SK-N-SH (cell line): ENCODE measurements at regions not wholly inside any gene's neighbourhood (a gene's known extent, or its start where the extent isn't known, plus 50 kb on each side); places are given as distances from the start of the nearest gene placed in this dataset.

ENCODE experiments used
- CTCF ChIA-PET: fragments of 300-600, 350-600 bp; formaldehyde crosslinking; extraction: SDS; loops from one replicate; lab custom pipeline; 2021; lab: Yijun Ruan, JAX
- POLR2A ChIA-PET: fragments of 350-600 bp; sonication (Branson Sonifier 250); formaldehyde crosslinking; extraction: SDS; loops from one replicate; lab custom pipeline; 2020; ENCODE audit warnings: antibody characterized with exemption, inconsistent platforms; lab: Yijun Ruan, JAX
- DNase-seq: peaks from one replicate; pipeline ENCODE4 v3.0.0; 2012
- H2AFZ ChIP-seq: fragments of 200-600 bp; sonication (generic); 2 replicates; pipeline ENCODE4 v1.8.1; 2016; ENCODE audit warnings: antibody characterized with exemption, mild to moderate bottlenecking, low read depth
- H3F3A ChIP-seq: fragments of 200-600 bp; sonication (generic); replicated peaks from 2 replicates; pipeline ENCODE3; 2016; ENCODE audit warnings: antibody characterized with exemption, mild to moderate bottlenecking; ENCODE audit not compliant: insufficient read depth
- H3K27ac ChIP-seq, 2 experiments: fragments of 200-500 bp in 1 of 2; fragments of 200-600 bp in 1 of 2; sonication (Bioruptor generic) in 1 of 2; sonication (generic), shearing (Covaris generic) in 1 of 2; 2 replicates each; pipeline versions ENCODE4 v1.5.1 to v1.6.1; 2014 to 2016; ENCODE audit warnings: low read depth in 2 of 2, inconsistent platforms in 1 of 2, low read length in 1 of 2, mild to moderate bottlenecking in 1 of 2, mixed read lengths in 1 of 2
- H3K27me3 ChIP-seq: fragments of 200-600 bp; sonication (generic), shearing (Covaris generic); 2 replicates; pipeline ENCODE4 v1.6.1; 2016; ENCODE audit warnings: mixed run types; ENCODE audit not compliant: insufficient read depth
- H3K36me3 ChIP-seq, 2 experiments: fragments of 200-500 bp in 1 of 2; fragments of 200-600 bp in 1 of 2; sonication (Bioruptor generic) in 1 of 2; sonication (generic) in 1 of 2; replicated peaks in 1 of 2; 2 replicates each; pipeline versions ENCODE3 to v1.5.1; 2014 to 2016; ENCODE audit warnings: low read length in 1 of 2, mild to moderate bottlenecking in 1 of 2; ENCODE audit not compliant: insufficient read depth in 2 of 2, control insufficient read depth in 1 of 2
- H3K4me1 ChIP-seq, 2 experiments: fragments of 200-500 bp in 1 of 2; fragments of 200-600 bp in 1 of 2; sonication (Bioruptor generic) in 1 of 2; sonication (generic), shearing (Covaris generic) in 1 of 2; 2 replicates each; pipeline versions ENCODE4 v1.5.1 to v1.6.1; 2014 to 2016; ENCODE audit warnings: low read depth in 1 of 2, low read length in 1 of 2, mixed run types in 1 of 2; ENCODE audit not compliant: insufficient read depth in 2 of 2, control insufficient read depth in 1 of 2
- H3K4me2 ChIP-seq: fragments of 200-600 bp; sonication (generic), shearing (Covaris generic); 2 replicates; pipeline ENCODE4 v1.6.1; 2017; ENCODE audit warnings: mixed run types
- H3K4me3 ChIP-seq, 2 experiments: fragments of 200-500 bp in 1 of 2; fragments of 200-600 bp in 1 of 2; sonication (Bioruptor generic) in 1 of 2; sonication (generic), shearing (Covaris generic) in 1 of 2; 2 replicates each; pipeline versions ENCODE4 v1.5.1 to v1.8.1; 2014 to 2016; ENCODE audit warnings: low read depth in 2 of 2, inconsistent platforms in 1 of 2, low read length in 1 of 2, mild to moderate bottlenecking in 1 of 2, mixed read lengths in 1 of 2, moderate library complexity in 1 of 2
- H3K79me2 ChIP-seq: fragments of 200-600 bp; sonication (generic); 2 replicates; pipeline ENCODE4 v1.8.1; 2017; ENCODE audit warnings: mild to moderate bottlenecking; ENCODE audit not compliant: insufficient read depth
- H3K9ac ChIP-seq: fragments of 200-600 bp; sonication (generic); 2 replicates; pipeline ENCODE4 v1.6.1; 2017; ENCODE audit warnings: mixed run types
- H3K9me2 ChIP-seq: fragments of 200-600 bp; sonication (generic); 2 replicates; pipeline ENCODE4 v1.6.1; 2017; ENCODE audit warnings: mixed run types
- H3K9me3 ChIP-seq: fragments of 200-600 bp; sonication (generic); 2 replicates; pipeline ENCODE4 v1.6.1; 2017; ENCODE audit warnings: mixed run types, mild to moderate bottlenecking, moderate library complexity
- H4K20me1 ChIP-seq: fragments of 200-600 bp; sonication (generic); 2 replicates; pipeline ENCODE4 v1.6.1; 2017; ENCODE audit warnings: mild to moderate bottlenecking, mixed run types; ENCODE audit not compliant: insufficient read depth
- CHD2 ChIP-seq: fragments of 150-350 bp; IDR thresholded peaks from 2 replicates; pipeline ENCODE4 v1.6.1; 2018; ENCODE audit warnings: low read length; ENCODE audit not compliant: partially characterized antibody
- ELF1 ChIP-seq: IDR thresholded peaks from 2 replicates; pipeline ENCODE4 v1.4.0; 2012
- EP300 ChIP-seq, 2 experiments: IDR thresholded peaks; 2 replicates each; pipeline versions ENCODE4 v1.4.0 to v1.6.1; 2012; ENCODE audit warnings: borderline replicate concordance in 1 of 2, low read depth in 1 of 2, low read length in 1 of 2
- EZH2phosphoT487 ChIP-seq: fragments of 200-600 bp; sonication (generic); IDR thresholded peaks from 2 replicates; pipeline ENCODE4 v1.6.1; 2017; ENCODE audit warnings: low read depth, mixed run types, mild to moderate bottlenecking, antibody characterized with exemption, moderate library complexity, borderline replicate concordance
- JUND ChIP-seq: IDR thresholded peaks from 2 replicates; pipeline ENCODE4 v1.4.0; 2012
- NFIC ChIP-seq: IDR thresholded peaks from 2 replicates; pipeline ENCODE4 v1.4.0; 2012; ENCODE audit warnings: borderline replicate concordance
- RAD21 ChIP-seq: IDR thresholded peaks from 2 replicates; pipeline ENCODE4 v1.6.1; 2012; ENCODE audit warnings: mild to moderate bottlenecking, low read length
- RCOR1 ChIP-seq: fragments of 150-350 bp; IDR thresholded peaks from 2 replicates; pipeline ENCODE4 v1.6.1; 2017; ENCODE audit warnings: antibody characterized with exemption, low read length
- RXRA ChIP-seq: IDR thresholded peaks from 2 replicates; pipeline ENCODE4 v1.4.0; 2012; ENCODE audit warnings: low read depth, mild to moderate bottlenecking, borderline replicate concordance
- SIN3A ChIP-seq: IDR thresholded peaks from 2 replicates; pipeline ENCODE4 v1.6.1; 2012; ENCODE audit warnings: low read depth, mild to moderate bottlenecking, low read length, moderate library complexity, borderline replicate concordance
- SMC3 ChIP-seq: IDR thresholded peaks from 2 replicates; pipeline ENCODE4 v1.6.1; 2012; ENCODE audit warnings: low read depth, low read length, improper control_type of control experiment
- TCF12 ChIP-seq: IDR thresholded peaks from 2 replicates; pipeline ENCODE4 v1.4.0; 2012
- TEAD4 ChIP-seq: IDR thresholded peaks from 2 replicates; pipeline ENCODE4 v1.4.0; 2012; ENCODE audit warnings: mild to moderate bottlenecking, borderline replicate concordance; ENCODE audit not compliant: insufficient read depth
- WGBS: methylation state at CpG from one replicate; pipeline ENCODE4 v1.1.6; 2017; ENCODE audit warnings: low lambda C conversion rate; 5-methylcytosine and 5-hydroxymethylcytosine counted together
- TF ChIP-seq, protein P1 (sequence below): fragments of 150-350 bp; IDR thresholded peaks from 2 replicates; pipeline ENCODE4 v1.6.1; 2017; ENCODE audit warnings: antibody characterized with exemption, low read length, low read depth, borderline replicate concordance
- TF ChIP-seq, protein P2 (sequence below): fragments of 200-600 bp; sonication (generic); IDR thresholded peaks from 2 replicates; pipeline ENCODE4 v1.6.1; 2017; ENCODE audit warnings: antibody characterized with exemption, mild to moderate bottlenecking, moderate library complexity
- TF ChIP-seq, protein P3 (sequence below): fragments of 150-350 bp; IDR thresholded peaks from 2 replicates; pipeline ENCODE4 v1.6.1; 2016; ENCODE audit warnings: mild to moderate bottlenecking, low read depth, low read length
- TF ChIP-seq, protein P4 (sequence below): IDR thresholded peaks from 2 replicates; pipeline ENCODE4 v1.4.0; 2012; ENCODE audit warnings: low read depth

DNA sequence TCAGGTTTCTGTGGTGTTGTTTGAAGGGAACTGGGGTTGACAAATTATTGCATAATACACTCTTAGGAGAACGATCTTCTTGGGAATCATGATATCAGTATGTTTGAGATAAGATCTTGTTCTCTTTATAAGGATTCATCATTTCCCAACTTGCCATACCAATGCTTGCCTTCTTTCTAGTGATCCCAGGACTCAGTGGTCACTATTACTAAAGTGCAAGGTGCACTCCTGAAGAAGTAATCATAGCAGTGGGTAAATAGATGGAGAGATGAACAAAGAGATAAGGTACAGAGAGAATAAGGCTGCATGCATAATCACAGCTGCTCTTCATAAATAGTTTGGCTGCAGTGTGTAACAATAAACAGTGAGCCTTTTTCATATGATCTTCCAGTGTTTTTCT, 404.0 kb downstream of the DOK5 start (continued):
- TF ChIP-seq RXRA: no peak
- no peak for TF ChIP-seq EP300 (IDR thresholded peaks at IDR 0.05; ENCODE audit: borderline replicate concordance in 1 of 2, low read depth in 1 of 2, low read length in 1 of 2)
- TF ChIP-seq ELF1: no peak
- TF ChIP-seq TEAD4: no peak
- TF ChIP-seq, protein P1, sequence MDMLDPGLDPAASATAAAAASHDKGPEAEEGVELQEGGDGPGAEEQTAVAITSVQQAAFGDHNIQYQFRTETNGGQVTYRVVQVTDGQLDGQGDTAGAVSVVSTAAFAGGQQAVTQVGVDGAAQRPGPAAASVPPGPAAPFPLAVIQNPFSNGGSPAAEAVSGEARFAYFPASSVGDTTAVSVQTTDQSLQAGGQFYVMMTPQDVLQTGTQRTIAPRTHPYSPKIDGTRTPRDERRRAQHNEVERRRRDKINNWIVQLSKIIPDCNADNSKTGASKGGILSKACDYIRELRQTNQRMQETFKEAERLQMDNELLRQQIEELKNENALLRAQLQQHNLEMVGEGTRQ: no peak
- TF ChIP-seq, protein P2, sequence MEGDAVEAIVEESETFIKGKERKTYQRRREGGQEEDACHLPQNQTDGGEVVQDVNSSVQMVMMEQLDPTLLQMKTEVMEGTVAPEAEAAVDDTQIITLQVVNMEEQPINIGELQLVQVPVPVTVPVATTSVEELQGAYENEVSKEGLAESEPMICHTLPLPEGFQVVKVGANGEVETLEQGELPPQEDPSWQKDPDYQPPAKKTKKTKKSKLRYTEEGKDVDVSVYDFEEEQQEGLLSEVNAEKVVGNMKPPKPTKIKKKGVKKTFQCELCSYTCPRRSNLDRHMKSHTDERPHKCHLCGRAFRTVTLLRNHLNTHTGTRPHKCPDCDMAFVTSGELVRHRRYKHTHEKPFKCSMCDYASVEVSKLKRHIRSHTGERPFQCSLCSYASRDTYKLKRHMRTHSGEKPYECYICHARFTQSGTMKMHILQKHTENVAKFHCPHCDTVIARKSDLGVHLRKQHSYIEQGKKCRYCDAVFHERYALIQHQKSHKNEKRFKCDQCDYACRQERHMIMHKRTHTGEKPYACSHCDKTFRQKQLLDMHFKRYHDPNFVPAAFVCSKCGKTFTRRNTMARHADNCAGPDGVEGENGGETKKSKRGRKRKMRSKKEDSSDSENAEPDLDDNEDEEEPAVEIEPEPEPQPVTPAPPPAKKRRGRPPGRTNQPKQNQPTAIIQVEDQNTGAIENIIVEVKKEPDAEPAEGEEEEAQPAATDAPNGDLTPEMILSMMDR: no peak
- no peak for TF ChIP-seq RAD21

DNA sequence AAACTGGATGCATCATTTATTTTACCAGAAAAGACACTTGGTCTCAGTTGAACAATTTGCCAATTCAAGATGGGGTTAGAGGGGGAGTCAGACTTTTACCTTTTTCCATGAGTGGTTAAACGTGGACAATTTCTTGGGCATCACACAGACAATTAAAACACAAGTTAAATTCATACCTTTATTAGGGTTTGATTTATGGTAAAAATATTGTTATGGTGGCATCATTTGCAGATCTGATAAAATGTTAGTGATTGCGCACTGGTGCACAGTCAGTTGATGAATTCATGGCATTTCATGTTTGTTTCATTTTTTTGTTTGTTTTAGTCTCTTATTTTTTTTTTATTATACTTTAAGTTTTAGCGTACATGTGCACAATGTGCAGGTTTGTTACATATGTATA, 399.9 kb downstream of the DOK5 start:
- DNase-seq: no peak
- Histone ChIP-seq H4K20me1 (no peaks in the 10 kb centered on the region), H3K27ac (no peak overlapping the region), H3F3A (no peaks in the 10 kb centered on the region), H3K79me2 (no peaks in the 10 kb centered on the region), H3K4me3 (no peak overlapping the region), H3K27me3 (no peaks in the 10 kb centered on the region), H3K9me2 (no peaks in the 10 kb centered on the region), H3K9ac (no peak overlapping the region), H3K36me3 (no peaks in the 10 kb centered on the region), H3K4me1 (no peaks in the 10 kb centered on the region), H2AFZ (no peak overlapping the region), H3K4me2 (no peak overlapping the region), H3K9me3 (no peaks in the 10 kb centered on the region)
- 46% methylated on average over 3 of the region's 3 CpGs for WGBS
- TF ChIP-seq NFIC (no peak), JUND (no peak), SIN3A (no peak)
- POLR2A ChIA-PET: no interaction called here
- CTCF ChIA-PET: no interaction called here

DNA sequence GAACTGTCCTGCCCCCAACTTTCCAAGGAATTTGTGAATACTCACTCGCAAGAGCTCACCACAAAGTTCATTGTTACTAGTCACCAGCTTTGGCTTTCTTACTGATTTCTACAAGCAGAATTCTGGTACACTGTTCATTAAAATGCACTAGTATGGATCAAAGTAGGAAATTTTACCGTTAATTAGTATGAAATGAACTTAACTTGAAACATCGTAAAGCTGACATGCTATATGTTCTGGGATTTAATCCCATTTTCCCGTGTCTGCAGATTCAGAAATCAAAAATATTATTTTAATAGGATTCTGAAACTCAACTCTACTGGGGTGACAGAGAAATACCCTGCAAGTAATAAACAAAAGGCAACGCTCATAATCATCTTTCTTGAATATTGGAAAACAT, 399.3 kb downstream of the DOK5 start:
- WGBS: 52% methylated on average over 5 of the region's 5 CpGs
- Histone ChIP-seq H3F3A (no peaks in the 10 kb centered on the region), H3K9me3 (no peaks in the 10 kb centered on the region), H3K9ac (no peak overlapping the region), H3K36me3 (no peaks in the 10 kb centered on the region), H3K79me2 (no peaks in the 10 kb centered on the region), H3K4me1 (no peaks in the 10 kb centered on the region), H3K9me2 (no peaks in the 10 kb centered on the region), H3K4me2 (no peak overlapping the region), H4K20me1 (no peaks in the 10 kb centered on the region), H2AFZ (no peak overlapping the region), H3K4me3 (no peak overlapping the region), H3K27ac (no peak overlapping the region), H3K27me3 (no peaks in the 10 kb centered on the region)
- DNase-seq: no peak
- ChIA-PET POLR2A (no interaction called here), CTCF (no interaction called here)
- TF ChIP-seq, protein P3, sequence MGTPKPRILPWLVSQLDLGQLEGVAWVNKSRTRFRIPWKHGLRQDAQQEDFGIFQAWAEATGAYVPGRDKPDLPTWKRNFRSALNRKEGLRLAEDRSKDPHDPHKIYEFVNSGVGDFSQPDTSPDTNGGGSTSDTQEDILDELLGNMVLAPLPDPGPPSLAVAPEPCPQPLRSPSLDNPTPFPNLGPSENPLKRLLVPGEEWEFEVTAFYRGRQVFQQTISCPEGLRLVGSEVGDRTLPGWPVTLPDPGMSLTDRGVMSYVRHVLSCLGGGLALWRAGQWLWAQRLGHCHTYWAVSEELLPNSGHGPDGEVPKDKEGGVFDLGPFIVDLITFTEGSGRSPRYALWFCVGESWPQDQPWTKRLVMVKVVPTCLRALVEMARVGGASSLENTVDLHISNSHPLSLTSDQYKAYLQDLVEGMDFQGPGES: no peak
- no peak for TF ChIP-seq CHD2
- TF ChIP-seq SMC3: no peak
- TF ChIP-seq EZH2phosphoT487: no peak
- TF ChIP-seq RCOR1: no peak
- TF ChIP-seq TCF12: no peak
- TF ChIP-seq, protein P4, sequence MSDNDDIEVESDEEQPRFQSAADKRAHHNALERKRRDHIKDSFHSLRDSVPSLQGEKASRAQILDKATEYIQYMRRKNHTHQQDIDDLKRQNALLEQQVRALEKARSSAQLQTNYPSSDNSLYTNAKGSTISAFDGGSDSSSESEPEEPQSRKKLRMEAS: no peak
- TF ChIP-seq, protein P2: no peak
